Activated naive CD4-positive, alpha-beta T cell treated with anti-CD3 and anti-CD28 coated beads, Interleukin-2, amount 50 U/mL, for 72 hours (primary cell): ENCODE measurements at regions not wholly inside any gene's neighbourhood (a gene's known extent, or its start where the extent isn't known, plus 50 kb on each side); places are given as distances from the start of the nearest gene placed in this dataset.

Experiments
- ATAC-seq, 2 donors: fragments of 150-1000 bp; cut with Tn5 transposase; 2 replicates each; pipeline ENCODE4 v1.10.0; 2021; ENCODE audit warnings: mild to moderate bottlenecking in 2 of 2, moderate library complexity in 2 of 2
- DNase-seq, 2 donors: peaks; one replicate each; pipeline ENCODE4 v3.0.0; 2021 to 2022; ENCODE audit warnings: low spot score in 2 of 2
- H3K27ac Mint-ChIP-seq, 2 donors: one replicate each; pipeline ENCODE4 v1.8.0; 2022; ENCODE audit warnings: mild to moderate bottlenecking in 2 of 2, mixed read lengths in 2 of 2
- H3K36me3 Mint-ChIP-seq, 2 donors: one replicate each; pipeline ENCODE4 v1.8.0; 2022; ENCODE audit warnings: mixed read lengths in 2 of 2
- H3K9me3 Mint-ChIP-seq, 2 donors: one replicate each; pipeline ENCODE4 v1.8.0; 2022; ENCODE audit warnings: mixed read lengths in 2 of 2

- peaks cover 21 to 22% of the 10 kb centered on the region in 2 donors for H3K9me3 Mint-ChIP-seq
- H3K27ac Mint-ChIP-seq = no peak overlapping the region
- H3K36me3 Mint-ChIP-seq = peaks cover 0 to 10% of the 10 kb centered on the region in 2 donors
- DNase-seq (no peak), ATAC-seq (no peak)
Observed at GRCh38 chr2:120662746-120663145, 72.9 kb upstream of the GLI2 start.

- Mint-ChIP-seq H3K9me3 (peaks cover 22 to 24% of the 10 kb centered on the region in 2 donors), H3K27ac (no peak overlapping the region), H3K36me3 (peaks cover 0 to 10% of the 10 kb centered on the region in 2 donors)
- DNase-seq = no peak
- no peak for ATAC-seq
Observed at GRCh38 chr2:120666433-120666832, 69.2 kb upstream of the GLI2 start.

GRCh38 chr2:120667981-120668380 is 67.7 kb upstream of the GLI2 start:
- peaks cover 22 to 24% of the 10 kb centered on the region in 2 donors for H3K9me3 Mint-ChIP-seq
- H3K27ac Mint-ChIP-seq = no peak overlapping the region
- DNase-seq (no peak), ATAC-seq (no peak)
- peaks cover 0 to 10% of the 10 kb centered on the region in 2 donors for H3K36me3 Mint-ChIP-seq

- Mint-ChIP-seq H3K36me3 (peaks cover 0 to 5% of the 10 kb centered on the region in 2 donors), H3K27ac (no peak overlapping the region), H3K9me3 (peaks cover 19 to 22% of the 10 kb centered on the region in 2 donors)
- ATAC-seq (no peak), DNase-seq (no peak)
Observed at GRCh38 chr2:120669121-120669952, 66.3 kb upstream of the GLI2 start.

- peaks cover 0 to 5% of the 10 kb centered on the region in 2 donors for H3K36me3 Mint-ChIP-seq
Observed at GRCh38 chr2:120669971-120670370, 65.7 kb upstream of the GLI2 start.

GRCh38 chr2:120670371-120670770 is 65.3 kb upstream of the GLI2 start:
- Mint-ChIP-seq H3K36me3 (peaks cover 0 to 5% of the 10 kb centered on the region in 2 donors), H3K27ac (no peak overlapping the region), H3K9me3 (peaks cover 10 to 18% of the 10 kb centered on the region in 2 donors)
- DNase-seq (no peak), ATAC-seq (no peak)

More at GRCh38 chr2:120669971-120670370, 65.7 kb upstream of the GLI2 start:
- Mint-ChIP-seq H3K27ac (no peak overlapping the region), H3K9me3 (peaks cover 13 to 20% of the 10 kb centered on the region in 2 donors)
- ATAC-seq (no peak), DNase-seq (no peak)

GRCh38 chr2:120670771-120671480 is 64.7 kb upstream of the GLI2 start:
- ATAC-seq (no peak), DNase-seq (no peak)
- Mint-ChIP-seq H3K9me3 (peaks cover 7 to 15% of the 10 kb centered on the region in 2 donors), H3K27ac (no peak overlapping the region), H3K36me3 (peaks cover 0 to 5% of the 10 kb centered on the region in 2 donors)

GRCh38 chr2:120672526-120673204 is 63.0 kb upstream of the GLI2 start:
- no peak for DNase-seq
- no peak overlapping the region for H3K27ac Mint-ChIP-seq
- peaks cover 0 to 4% of the 10 kb centered on the region in 2 donors for H3K9me3 Mint-ChIP-seq
- no peaks in the 10 kb centered on the region for H3K36me3 Mint-ChIP-seq
- no peak for ATAC-seq

GRCh38 chr2:120673205-120673550 is 62.5 kb upstream of the GLI2 start:
- H3K9me3 Mint-ChIP-seq = no peaks in the 10 kb centered on the region
- no peak for DNase-seq
- no peaks in the 10 kb centered on the region for H3K36me3 Mint-ChIP-seq
- ATAC-seq = no peak
- H3K27ac Mint-ChIP-seq = no peak overlapping the region

GRCh38 chr2:120673571-120674061 is 62.1 kb upstream of the GLI2 start:
- no peak for DNase-seq
- no peak for ATAC-seq
- H3K36me3 Mint-ChIP-seq = no peaks in the 10 kb centered on the region
- H3K9me3 Mint-ChIP-seq = no peaks in the 10 kb centered on the region
- H3K27ac Mint-ChIP-seq = no peak overlapping the region

- DNase-seq = no peak
- H3K36me3 Mint-ChIP-seq = no peaks in the 10 kb centered on the region
- H3K27ac Mint-ChIP-seq = no peak overlapping the region
- ATAC-seq = no peak
- H3K9me3 Mint-ChIP-seq = no peaks in the 10 kb centered on the region
Observed at GRCh38 chr2:120674246-120675170, 61.2 kb upstream of the GLI2 start.

- Mint-ChIP-seq H3K36me3 (no peaks in the 10 kb centered on the region), H3K9me3 (no peaks in the 10 kb centered on the region), H3K27ac (no peak overlapping the region)
- ATAC-seq = peak; percentile 31 to 55
- DNase-seq = peak in 1 of 2 donors; percentile 51
Observed at GRCh38 chr2:120675460-120676130, 60.1 kb upstream of the GLI2 start.

- H3K27ac Mint-ChIP-seq = no peak overlapping the region
- H3K9me3 Mint-ChIP-seq = no peaks in the 10 kb centered on the region
- no peaks in the 10 kb centered on the region for H3K36me3 Mint-ChIP-seq
- DNase-seq (no peak), ATAC-seq (no peak)
Observed at GRCh38 chr2:120677221-120677620, 58.4 kb upstream of the GLI2 start.

GRCh38 chr2:120677696-120678247 is 57.9 kb upstream of the GLI2 start:
- ATAC-seq = no peak
- DNase-seq = no peak
- no peak overlapping the region for H3K27ac Mint-ChIP-seq
- no peaks in the 10 kb centered on the region for H3K36me3 Mint-ChIP-seq
- H3K9me3 Mint-ChIP-seq = no peaks in the 10 kb centered on the region

GRCh38 chr2:120678251-120678650 is 57.4 kb upstream of the GLI2 start:
- no peaks in the 10 kb centered on the region for H3K36me3 Mint-ChIP-seq
- H3K9me3 Mint-ChIP-seq = no peaks in the 10 kb centered on the region
- no peak overlapping the region for H3K27ac Mint-ChIP-seq
- no peak for DNase-seq
- ATAC-seq = no peak
